ENCODE measurements at regions not wholly inside any gene's neighbourhood (a gene's known extent, or its start where the extent isn't known, plus 50 kb on each side); places are given as distances from the start of the nearest gene placed in this dataset.

DNA sequence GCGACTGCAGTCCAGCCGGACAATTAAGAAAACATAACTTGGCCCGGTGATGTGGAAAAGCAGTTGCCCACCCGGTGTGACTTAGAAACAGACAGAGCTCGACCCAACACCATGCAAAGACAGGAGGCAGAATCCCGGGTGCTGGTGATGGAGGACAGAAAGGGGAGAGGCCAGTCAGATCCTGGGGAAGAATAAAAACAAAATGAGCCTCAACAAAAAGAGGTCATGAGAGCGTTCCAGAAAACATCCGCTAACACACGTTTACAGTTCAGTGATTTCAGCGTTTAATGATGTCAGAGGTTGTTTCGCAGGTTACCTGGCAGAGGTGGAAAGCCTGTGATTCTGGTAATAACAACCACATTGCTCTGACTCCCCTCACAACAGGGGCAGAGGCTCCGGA is 111.9 kb downstream of the OSR1 start:
- TF ChIP-seq, protein P1, sequence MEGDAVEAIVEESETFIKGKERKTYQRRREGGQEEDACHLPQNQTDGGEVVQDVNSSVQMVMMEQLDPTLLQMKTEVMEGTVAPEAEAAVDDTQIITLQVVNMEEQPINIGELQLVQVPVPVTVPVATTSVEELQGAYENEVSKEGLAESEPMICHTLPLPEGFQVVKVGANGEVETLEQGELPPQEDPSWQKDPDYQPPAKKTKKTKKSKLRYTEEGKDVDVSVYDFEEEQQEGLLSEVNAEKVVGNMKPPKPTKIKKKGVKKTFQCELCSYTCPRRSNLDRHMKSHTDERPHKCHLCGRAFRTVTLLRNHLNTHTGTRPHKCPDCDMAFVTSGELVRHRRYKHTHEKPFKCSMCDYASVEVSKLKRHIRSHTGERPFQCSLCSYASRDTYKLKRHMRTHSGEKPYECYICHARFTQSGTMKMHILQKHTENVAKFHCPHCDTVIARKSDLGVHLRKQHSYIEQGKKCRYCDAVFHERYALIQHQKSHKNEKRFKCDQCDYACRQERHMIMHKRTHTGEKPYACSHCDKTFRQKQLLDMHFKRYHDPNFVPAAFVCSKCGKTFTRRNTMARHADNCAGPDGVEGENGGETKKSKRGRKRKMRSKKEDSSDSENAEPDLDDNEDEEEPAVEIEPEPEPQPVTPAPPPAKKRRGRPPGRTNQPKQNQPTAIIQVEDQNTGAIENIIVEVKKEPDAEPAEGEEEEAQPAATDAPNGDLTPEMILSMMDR (conservative IDR thresholded peaks at IDR 0.05) = no peak
- no peak for TF ChIP-seq ZFX (IDR thresholded peaks at IDR 0.05)
